Retinal pigment epithelial cell (primary cell): ENCODE measurements at regions not wholly inside any gene's neighbourhood (a gene's known extent, or its start where the extent isn't known, plus 50 kb on each side); places are given as distances from the start of the nearest gene placed in this dataset.

Source experiments
- DNase-seq: peaks from one replicate; pipeline ENCODE4 v3.0.0-alpha.2; 2010; ENCODE audit warnings: low read depth
- H3K4me3 ChIP-seq: 2 replicates; pipeline ENCODE4 v1.5.1; 2011; ENCODE audit warnings: mild to moderate bottlenecking, low read length, control low read depth, moderate library complexity
- TF ChIP-seq, protein P1 (sequence below): conservative IDR thresholded peaks from 2 replicates; pipeline ENCODE4 v1.5.1; 2011; ENCODE audit warnings: low read depth, low read length, control low read depth, inconsistent platforms

DNA sequence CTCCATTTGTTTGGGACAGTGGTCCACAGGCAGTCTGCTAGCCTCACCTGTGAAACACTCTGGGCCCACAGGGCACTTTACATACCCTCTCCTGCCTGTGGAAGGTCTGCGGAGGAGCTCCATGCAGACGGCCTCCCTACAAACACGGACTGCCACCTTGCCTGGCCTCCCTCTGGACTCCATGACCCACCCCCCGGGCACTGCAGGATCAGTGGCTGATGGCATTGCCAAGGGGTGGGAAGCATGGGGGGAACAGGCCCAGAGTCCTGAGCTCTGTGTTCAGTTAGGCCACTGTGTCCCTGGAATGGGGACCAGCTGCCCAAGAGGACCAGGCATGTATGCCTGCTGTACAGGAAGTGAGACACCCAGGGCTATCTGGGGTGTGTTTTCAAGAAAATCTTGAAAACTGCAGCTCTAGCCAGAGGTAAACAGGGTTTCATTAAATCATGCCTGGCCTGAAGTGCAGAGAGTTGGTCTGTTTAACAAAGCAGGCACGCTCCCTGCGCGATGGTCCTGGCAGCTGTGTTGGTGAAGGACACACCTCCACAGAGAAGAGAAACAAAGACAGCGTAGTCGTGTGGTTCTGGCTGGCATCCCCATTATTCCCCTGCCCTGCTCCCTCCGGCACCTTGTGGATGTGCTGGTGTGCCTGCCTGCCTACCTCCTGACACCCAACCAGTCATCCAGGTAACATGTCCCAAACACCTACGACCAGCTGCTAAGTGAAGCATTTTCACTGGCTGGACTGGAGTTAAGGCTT, 470.8 kb upstream of the ZMIZ1 start:
- TF ChIP-seq, protein P1, sequence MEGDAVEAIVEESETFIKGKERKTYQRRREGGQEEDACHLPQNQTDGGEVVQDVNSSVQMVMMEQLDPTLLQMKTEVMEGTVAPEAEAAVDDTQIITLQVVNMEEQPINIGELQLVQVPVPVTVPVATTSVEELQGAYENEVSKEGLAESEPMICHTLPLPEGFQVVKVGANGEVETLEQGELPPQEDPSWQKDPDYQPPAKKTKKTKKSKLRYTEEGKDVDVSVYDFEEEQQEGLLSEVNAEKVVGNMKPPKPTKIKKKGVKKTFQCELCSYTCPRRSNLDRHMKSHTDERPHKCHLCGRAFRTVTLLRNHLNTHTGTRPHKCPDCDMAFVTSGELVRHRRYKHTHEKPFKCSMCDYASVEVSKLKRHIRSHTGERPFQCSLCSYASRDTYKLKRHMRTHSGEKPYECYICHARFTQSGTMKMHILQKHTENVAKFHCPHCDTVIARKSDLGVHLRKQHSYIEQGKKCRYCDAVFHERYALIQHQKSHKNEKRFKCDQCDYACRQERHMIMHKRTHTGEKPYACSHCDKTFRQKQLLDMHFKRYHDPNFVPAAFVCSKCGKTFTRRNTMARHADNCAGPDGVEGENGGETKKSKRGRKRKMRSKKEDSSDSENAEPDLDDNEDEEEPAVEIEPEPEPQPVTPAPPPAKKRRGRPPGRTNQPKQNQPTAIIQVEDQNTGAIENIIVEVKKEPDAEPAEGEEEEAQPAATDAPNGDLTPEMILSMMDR: no peak
- H3K4me3 ChIP-seq: no peak overlapping the region
- no peak for DNase-seq

DNA sequence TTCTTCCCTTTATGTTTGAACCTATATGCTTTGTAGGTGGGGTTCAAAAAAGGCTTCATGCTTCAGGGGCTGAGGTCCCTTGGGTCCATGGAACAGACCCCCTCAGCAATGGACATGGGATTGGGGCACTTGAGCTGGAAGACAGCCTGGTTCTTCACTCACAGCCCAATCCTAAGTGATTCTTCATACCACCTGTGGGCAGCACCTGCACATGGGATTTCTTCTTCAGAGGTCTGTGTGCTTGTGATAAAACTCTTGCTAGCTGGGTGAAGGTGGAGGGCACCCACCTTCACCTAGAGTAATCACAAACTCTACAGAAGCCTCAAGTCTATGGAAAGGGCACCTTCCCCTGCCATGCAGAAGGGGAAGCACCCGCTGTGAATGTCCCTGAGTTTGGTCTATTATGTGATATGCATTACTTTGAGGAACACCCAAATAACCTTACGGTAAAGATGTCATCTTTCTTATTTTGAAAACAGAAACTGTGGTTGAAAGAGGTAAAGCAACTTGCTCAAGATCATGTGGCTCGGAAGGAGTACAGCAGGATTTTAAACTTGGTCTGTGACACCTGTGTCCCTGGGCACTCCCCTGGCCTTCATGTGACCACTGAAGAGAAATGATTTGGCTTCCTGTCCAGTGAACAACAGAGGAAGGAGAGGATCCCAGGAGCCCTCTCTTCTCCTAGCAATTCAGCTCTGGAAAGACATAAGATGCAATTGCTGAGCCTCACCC, 469.5 kb upstream of the ZMIZ1 start:
- H3K4me3 ChIP-seq: no peak overlapping the region
- DNase-seq: no peak
- TF ChIP-seq, protein P1: no peak

DNA sequence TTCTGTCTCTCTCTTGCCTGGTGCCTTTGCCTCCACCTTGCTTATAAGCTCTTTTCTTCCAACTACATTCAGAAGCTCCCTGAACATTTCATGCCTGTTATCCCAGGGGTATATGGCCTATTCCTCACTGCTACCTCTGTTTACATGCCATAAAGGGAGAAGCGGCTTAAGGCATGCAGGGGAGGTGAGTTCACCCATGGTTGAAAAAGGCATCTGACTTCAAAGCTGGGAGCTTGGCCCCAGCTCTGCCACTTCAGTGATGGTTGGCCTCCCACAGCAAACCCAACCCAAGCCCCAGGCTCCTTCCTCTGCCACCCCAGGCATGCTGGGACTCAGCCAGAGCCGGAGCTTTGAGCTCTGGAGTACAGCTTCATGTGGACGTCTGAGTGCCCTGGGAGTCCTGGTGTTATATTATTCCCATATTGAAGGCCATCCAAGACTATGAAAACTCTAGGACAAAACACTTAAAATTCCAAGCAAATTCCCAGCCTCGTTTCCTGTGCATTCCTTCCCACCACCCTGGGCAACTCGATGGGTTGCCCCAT, 468.6 kb upstream of the ZMIZ1 start:
- TF ChIP-seq, protein P1: no peak
- no peak overlapping the region for H3K4me3 ChIP-seq
- DNase-seq: no peak

DNA sequence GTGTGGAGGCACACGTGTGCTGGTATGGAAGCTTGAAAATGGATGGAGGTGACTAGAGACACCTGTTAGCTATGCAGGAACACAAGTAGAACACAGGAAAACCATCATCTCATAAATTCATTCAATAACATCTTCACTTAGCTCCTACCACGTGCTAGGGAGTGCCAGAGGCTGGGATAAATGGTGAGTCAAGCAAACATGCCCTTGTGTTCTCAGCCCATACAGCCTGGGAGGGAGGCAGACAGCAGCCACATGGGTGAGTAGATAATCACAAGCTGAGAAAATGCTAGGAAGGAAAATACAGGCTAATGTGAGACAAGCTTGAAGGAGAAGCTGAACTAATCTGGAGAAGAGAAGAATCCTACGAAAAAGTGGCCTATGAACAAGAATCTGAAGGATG, 468.0 kb upstream of the ZMIZ1 start:
- no peak overlapping the region for H3K4me3 ChIP-seq
- TF ChIP-seq, protein P1: no peak
- no peak for DNase-seq

DNA sequence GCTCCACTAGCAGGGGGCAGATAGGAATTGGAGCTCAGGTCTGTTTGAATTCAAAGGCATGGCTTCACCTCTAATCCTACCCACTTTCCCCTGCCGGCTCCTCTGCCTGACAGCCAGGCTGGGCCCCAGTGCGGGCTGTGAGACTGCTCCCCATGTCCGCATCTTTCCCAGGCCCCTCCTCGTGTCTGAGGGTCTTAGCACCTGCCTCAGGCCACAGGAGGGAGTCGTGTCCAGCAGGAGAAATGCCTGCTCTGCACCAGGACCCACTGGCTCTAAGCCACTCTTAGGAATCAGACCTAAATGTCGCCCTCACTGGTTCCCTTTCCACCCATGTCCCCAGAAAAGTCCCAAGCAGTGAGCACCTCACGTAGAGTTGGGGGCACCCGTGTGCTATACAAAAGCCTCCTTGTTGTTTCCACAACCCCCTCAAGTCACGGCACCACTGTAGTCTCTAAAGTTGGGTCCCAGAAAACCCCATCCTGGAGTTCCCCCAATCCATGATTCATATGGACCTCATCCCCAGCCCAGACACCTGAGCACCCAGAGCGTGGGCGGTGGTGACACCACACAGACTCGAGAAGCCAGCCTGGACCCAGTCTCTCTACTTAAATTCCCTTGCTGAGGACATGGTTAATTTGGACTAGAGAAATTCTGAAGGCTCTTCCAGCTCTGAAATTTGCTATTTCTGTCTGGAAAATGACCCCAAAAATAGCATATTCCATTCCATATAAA, 466.4 kb upstream of the ZMIZ1 start:
- H3K4me3 ChIP-seq: no peak overlapping the region
- TF ChIP-seq, protein P1: no peak
- no peak for DNase-seq

DNA sequence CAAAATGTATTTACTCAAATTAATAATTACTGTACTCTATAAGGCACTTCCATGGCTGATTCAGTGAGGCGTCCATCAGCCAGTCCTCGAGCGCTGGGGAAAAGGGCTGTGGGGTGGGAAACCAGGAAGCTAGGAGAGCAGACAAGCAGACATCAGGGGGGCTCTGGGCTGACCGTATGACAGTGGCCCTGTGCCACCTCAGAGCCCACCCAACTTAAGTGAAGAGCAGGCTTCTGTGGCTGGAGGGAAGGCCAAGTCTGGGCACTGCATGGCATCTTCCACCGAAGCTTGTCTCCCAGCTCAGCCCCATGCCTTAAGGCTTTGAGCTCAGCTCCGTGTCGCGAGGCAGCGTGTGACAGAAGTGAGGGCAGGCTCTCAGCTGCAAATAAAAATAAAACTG, 464.5 kb upstream of the ZMIZ1 start:
- no peak overlapping the region for H3K4me3 ChIP-seq
- no peak for DNase-seq
- TF ChIP-seq, protein P1: no peak
